ENCODE measurements at regions not wholly inside any gene's neighbourhood (a gene's known extent, or its start where the extent isn't known, plus 50 kb on each side); places are given as distances from the start of the nearest gene placed in this dataset.

- TF ChIP-seq CTCF (IDR thresholded peaks at IDR 0.05; ENCODE audit: insufficient read depth, low read depth, low read length, missing control alignments), result no peak
- H3K4me3 ChIP-seq (ENCODE audit: low read depth, low read length), result no peak overlapping the region
- no peak for DNase-seq (ENCODE audit: low read depth)
Observed at GRCh38 chr14:40713387-40713786, 893.3 kb upstream of the LRFN5 start.

GRCh38 chr14:40697231-40697630 is 909.4 kb upstream of the LRFN5 start:
- DNase-seq (ENCODE audit: low read depth), result no peak
- no peak overlapping the region for H3K4me3 ChIP-seq (ENCODE audit: low read depth, low read length)
- TF ChIP-seq CTCF (IDR thresholded peaks at IDR 0.05; ENCODE audit: insufficient read depth, low read depth, low read length, missing control alignments), result no peak

- TF ChIP-seq CTCF (IDR thresholded peaks at IDR 0.05; ENCODE audit: insufficient read depth, low read depth, low read length, missing control alignments), result no peak
- no peak for DNase-seq (ENCODE audit: low read depth)
- H3K4me3 ChIP-seq (ENCODE audit: low read depth, low read length), result no peak overlapping the region
Observed at GRCh38 chr14:40694023-40694422, 912.7 kb upstream of the LRFN5 start.

GRCh38 chr14:40691066-40691465 is 915.6 kb upstream of the LRFN5 start:
- DNase-seq (ENCODE audit: low read depth), result no peak
- H3K4me3 ChIP-seq (ENCODE audit: low read depth, low read length), result no peak overlapping the region
- TF ChIP-seq CTCF (IDR thresholded peaks at IDR 0.05; ENCODE audit: insufficient read depth, low read depth, low read length, missing control alignments), result no peak

- DNase-seq (ENCODE audit: low read depth), result no peak
- no peak for TF ChIP-seq CTCF (IDR thresholded peaks at IDR 0.05; ENCODE audit: insufficient read depth, low read depth, low read length, missing control alignments)
- no peak overlapping the region for H3K4me3 ChIP-seq (ENCODE audit: low read depth, low read length)
Observed at GRCh38 chr14:40685764-40686163, 920.9 kb upstream of the LRFN5 start.

GRCh38 chr14:40684328-40684727 is 922.3 kb upstream of the LRFN5 start:
- DNase-seq (ENCODE audit: low read depth), result no peak
- no peak for TF ChIP-seq CTCF (IDR thresholded peaks at IDR 0.05; ENCODE audit: insufficient read depth, low read depth, low read length, missing control alignments)
- H3K4me3 ChIP-seq (ENCODE audit: low read depth, low read length), result no peak overlapping the region

GRCh38 chr14:40682131-40682913 is 924.4 kb upstream of the LRFN5 start:
- H3K4me3 ChIP-seq (ENCODE audit: low read depth, low read length), result no peak overlapping the region
- no peak for TF ChIP-seq CTCF (IDR thresholded peaks at IDR 0.05; ENCODE audit: insufficient read depth, low read depth, low read length, missing control alignments)
- no peak for DNase-seq (ENCODE audit: low read depth)

Measured in GM12865 (cell line).